Karpas-422 (cell line): ENCODE measurements at regions not wholly inside any gene's neighbourhood (a gene's known extent, or its start where the extent isn't known, plus 50 kb on each side); places are given as distances from the start of the nearest gene placed in this dataset.
A peak's percentile ranks its signal among the peaks of the same experiment; 100 is the strongest.

Experiments
- DNase-seq: peaks from one replicate; pipeline ENCODE4 v3.0.0-alpha.2; 2015
- H2AFZ ChIP-seq: fragments of 200-600 bp; sonication (generic); 2 replicates; pipeline ENCODE4 v1.6.1; 2014; ENCODE audit warnings: antibody characterized with exemption, low read length, mixed read lengths
- H3K27ac ChIP-seq: fragments of 200-600 bp; sonication (generic); 2 replicates; pipeline ENCODE4 v1.5.1; 2014; ENCODE audit warnings: mild to moderate bottlenecking, low read length, moderate library complexity
- H3K27me3 ChIP-seq: fragments of 200-600 bp; sonication (generic); 2 replicates; pipeline ENCODE4 v1.6.1; 2014; ENCODE audit warnings: low read length, mixed read lengths
- H3K36me3 ChIP-seq: fragments of 200-600 bp; sonication (generic); 2 replicates; pipeline ENCODE4 v1.6.1; 2014; ENCODE audit warnings: low read length, mixed read lengths; ENCODE audit not compliant: insufficient read depth
- H3K4me1 ChIP-seq: fragments of 200-600 bp; sonication (generic); 2 replicates; pipeline ENCODE4 v1.6.1; 2014; ENCODE audit warnings: mild to moderate bottlenecking, low read length, mixed read lengths
- H3K4me2 ChIP-seq: fragments of 200-600 bp; sonication (generic); 2 replicates; pipeline ENCODE4 v1.6.1; 2014; ENCODE audit warnings: low read length, low read depth, mild to moderate bottlenecking; ENCODE audit not compliant: poor library complexity, severe bottlenecking
- H3K4me3 ChIP-seq: fragments of 200-600 bp; sonication (generic); 2 replicates; pipeline ENCODE4 v1.5.1; 2014; ENCODE audit warnings: mild to moderate bottlenecking, antibody characterized with exemption, low read length, mixed read lengths
- H3K79me2 ChIP-seq: fragments of 200-600 bp; sonication (generic); 2 replicates; pipeline ENCODE4 v1.6.1; 2014; ENCODE audit warnings: mild to moderate bottlenecking, low read length, mixed read lengths
- H3K9ac ChIP-seq: fragments of 200-600 bp; sonication (generic); 2 replicates; pipeline ENCODE4 v1.6.0; 2014; ENCODE audit warnings: low read length
- H3K9me2 ChIP-seq: fragments of 200-600 bp; sonication (generic), shearing (Covaris generic); replicated peaks from 2 replicates; pipeline ENCODE4 v1.6.0; 2014; ENCODE audit warnings: mild to moderate bottlenecking, low read length, moderate library complexity; ENCODE audit not compliant: insufficient read depth
- H3K9me3 ChIP-seq: fragments of 300-700, 200-600 bp; sonication (generic); 2 replicates; pipeline ENCODE4 v1.6.1; 2014; ENCODE audit warnings: low read length, mixed read lengths
- H4K20me1 ChIP-seq: fragments of 200-600 bp; sonication (generic); 2 replicates; pipeline ENCODE4 v1.6.1; 2014; ENCODE audit warnings: mild to moderate bottlenecking, antibody characterized with exemption, low read length, low read depth; ENCODE audit not compliant: insufficient read depth

DNA sequence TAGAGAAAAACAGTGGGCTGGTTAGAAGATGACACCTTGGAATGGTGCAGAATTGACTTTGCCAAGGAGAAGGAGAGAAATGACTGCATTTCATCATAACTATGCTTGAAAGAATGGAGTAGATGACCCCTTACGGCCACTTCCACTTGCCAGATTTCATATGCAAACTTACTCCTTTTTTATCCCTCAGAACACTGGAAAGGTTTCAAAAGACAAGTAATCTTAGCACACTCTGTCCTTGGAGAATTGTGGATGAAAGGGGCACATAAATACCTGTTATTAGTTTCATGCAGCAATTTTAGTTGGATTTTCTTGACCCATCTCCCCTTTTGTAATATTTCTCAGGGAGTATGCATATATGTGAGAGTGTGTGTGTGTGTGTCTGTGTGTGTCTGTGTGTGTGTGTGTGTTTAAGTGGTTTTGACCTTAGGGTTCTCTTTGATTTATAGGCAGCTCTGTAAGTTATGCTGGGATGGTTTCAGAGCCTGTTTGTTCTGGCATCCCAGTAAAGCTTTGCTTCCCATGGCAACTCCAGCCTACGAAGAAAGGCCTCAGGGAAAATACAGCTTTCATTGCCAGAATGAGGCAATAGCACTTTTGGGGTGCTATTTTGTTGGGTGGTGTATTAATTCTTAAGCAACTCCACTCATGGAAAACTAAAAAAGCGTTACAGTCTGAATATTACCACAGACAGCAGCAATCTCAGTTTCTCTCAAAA lies 122.2 kb upstream of the TP63 start:
- Histone ChIP-seq H3K79me2 (no peaks in the 10 kb centered on the region), H3K4me3 (no peak overlapping the region), H3K9me2 (no peaks in the 10 kb centered on the region; the same call in 1 of the 2 replicates), H3K9ac (no peak overlapping the region), H3K4me2 (no peak overlapping the region), H3K9me3 (no peaks in the 10 kb centered on the region), H3K36me3 (no peaks in the 10 kb centered on the region), H4K20me1 (no peaks in the 10 kb centered on the region), H3K4me1 (no peaks in the 10 kb centered on the region), H3K27me3 (no peaks in the 10 kb centered on the region), H2AFZ (no peak overlapping the region), H3K27ac (no peak overlapping the region)
- no peak for DNase-seq

DNA sequence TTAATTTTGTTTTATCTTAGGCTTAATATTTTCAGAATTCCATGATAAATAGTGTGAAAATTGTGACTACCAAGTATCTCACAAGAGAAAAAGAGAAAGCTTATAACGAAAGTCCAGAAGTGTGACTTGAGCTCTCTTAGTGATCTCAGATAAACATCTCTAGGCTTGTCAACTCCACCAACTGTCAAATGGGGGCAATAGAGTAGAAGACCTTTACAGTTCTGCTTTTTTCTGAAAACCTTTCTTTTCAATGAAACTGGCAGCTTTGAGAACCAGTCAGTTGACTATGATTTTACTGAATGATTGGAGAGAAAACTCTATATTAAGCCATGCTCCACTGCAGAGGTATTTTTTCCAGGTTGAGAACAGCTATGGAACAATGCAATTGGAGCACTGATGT lies 119.2 kb upstream of the TP63 start:
- H3K4me3 ChIP-seq: no peak overlapping the region
- no peaks in the 10 kb centered on the region for H4K20me1 ChIP-seq
- no peak overlapping the region for H3K27ac ChIP-seq
- H3K4me2 ChIP-seq: no peak overlapping the region
- H3K9me2 ChIP-seq: no peaks in the 10 kb centered on the region; the same call in 1 of the 2 replicates
- H3K79me2 ChIP-seq: no peaks in the 10 kb centered on the region
- no peak overlapping the region for H3K9ac ChIP-seq
- no peak overlapping the region for H2AFZ ChIP-seq
- no peaks in the 10 kb centered on the region for H3K4me1 ChIP-seq
- H3K9me3 ChIP-seq: peaks cover 2% of the 10 kb centered on the region; the same call in 1 of the 2 replicates
- no peaks in the 10 kb centered on the region for H3K36me3 ChIP-seq
- H3K27me3 ChIP-seq: no peaks in the 10 kb centered on the region
- DNase-seq: peak; percentile 47

DNA sequence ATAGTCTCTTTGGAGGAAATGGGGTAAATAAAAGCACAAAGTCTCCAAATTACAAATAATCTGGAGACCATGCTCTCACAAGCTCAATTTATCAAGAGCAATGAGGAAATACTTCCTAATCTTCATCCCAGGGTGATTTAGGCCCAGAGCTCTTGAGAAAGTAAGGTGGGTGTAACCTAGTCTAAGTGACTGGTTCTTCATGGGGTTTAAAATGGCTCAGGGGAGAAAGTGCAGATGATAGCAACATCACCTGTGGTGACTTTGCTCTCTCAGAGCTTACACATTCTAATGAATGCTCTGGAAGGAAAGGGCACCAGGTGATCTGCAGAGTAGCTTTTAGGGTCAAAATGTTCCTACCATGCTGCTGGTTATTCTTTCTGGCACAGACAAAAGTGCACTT lies 118.4 kb upstream of the TP63 start:
- Histone ChIP-seq H3K27ac (no peak overlapping the region), H3K27me3 (no peaks in the 10 kb centered on the region), H3K4me1 (no peaks in the 10 kb centered on the region), H3K9me2 (no peaks in the 10 kb centered on the region; the same call in 1 of the 2 replicates), H4K20me1 (no peaks in the 10 kb centered on the region), H3K9me3 (peaks cover 4% of the 10 kb centered on the region; the same call in 1 of the 2 replicates), H2AFZ (no peak overlapping the region), H3K9ac (no peak overlapping the region), H3K79me2 (no peaks in the 10 kb centered on the region), H3K36me3 (no peaks in the 10 kb centered on the region), H3K4me2 (no peak overlapping the region), H3K4me3 (no peak overlapping the region)
- no peak for DNase-seq

DNA sequence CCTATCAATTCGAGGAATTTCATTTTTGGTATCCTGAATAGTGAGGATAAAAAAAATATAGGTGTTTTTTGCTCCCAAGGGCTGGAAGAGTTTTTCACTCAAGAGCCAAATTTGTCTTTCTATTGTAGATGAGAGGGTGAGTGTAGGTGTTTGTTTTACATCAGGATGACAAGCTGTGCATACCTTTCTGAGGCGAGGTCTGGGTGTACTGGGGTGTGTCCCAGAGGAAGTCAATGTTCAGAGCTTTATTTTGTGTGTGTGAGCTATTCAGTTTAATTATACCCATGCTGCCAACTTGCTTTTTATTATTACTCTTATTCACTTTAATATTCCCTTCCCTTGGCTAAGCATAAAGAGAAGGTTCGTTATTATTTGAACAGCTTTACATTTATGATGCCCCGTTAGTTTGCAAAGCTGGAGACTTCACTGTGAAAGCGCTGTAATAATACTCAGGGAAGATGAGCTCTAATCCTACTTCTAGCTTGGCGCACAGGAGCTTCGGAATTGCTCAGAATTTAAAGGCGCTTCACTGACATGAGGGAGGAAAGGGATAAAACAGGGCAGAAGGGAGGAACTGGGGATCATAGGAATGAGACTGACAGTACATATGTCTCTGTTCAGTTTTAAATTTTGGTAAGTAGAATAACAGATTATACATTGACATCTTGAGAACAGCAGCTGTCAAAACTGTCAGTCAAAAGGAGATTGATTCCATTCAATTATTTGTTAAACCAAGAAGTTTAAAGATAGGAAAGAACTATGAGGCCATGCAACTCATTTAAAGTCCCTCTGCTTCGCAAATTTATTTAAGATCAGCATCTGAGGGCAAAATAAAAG lies 117.7 kb upstream of the TP63 start:
- Histone ChIP-seq H3K4me2 (no peak overlapping the region), H3K9ac (no peak overlapping the region)
- no peak for DNase-seq

DNA sequence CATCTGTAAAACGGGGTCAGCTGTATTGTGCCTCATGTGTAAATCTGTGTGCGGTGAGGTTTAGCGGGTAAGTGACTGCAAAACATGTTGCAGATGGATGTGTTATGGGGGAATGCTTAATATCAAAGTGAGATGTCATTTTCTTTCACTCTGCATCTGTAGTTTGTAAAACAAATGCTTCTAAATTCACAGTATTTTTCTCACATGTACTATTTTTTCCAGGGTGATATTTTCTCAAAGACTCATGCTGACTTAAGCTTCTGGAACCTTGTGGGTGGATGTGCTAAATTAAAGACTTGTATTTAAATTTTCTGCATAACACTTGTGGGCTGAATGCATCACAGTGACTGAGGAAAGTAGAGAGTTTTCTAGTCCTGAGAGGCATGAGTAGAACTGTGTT lies 115.2 kb upstream of the TP63 start:
- Histone ChIP-seq H3K4me1 (no peaks in the 10 kb centered on the region), H3K9ac (no peak overlapping the region), H2AFZ (no peak overlapping the region), H3K36me3 (no peaks in the 10 kb centered on the region), H3K9me2 (no peaks in the 10 kb centered on the region), H3K4me2 (no peak overlapping the region), H3K79me2 (no peaks in the 10 kb centered on the region), H3K9me3 (peaks cover 17% of the 10 kb centered on the region), H3K27ac (no peak overlapping the region), H4K20me1 (no peaks in the 10 kb centered on the region), H3K4me3 (no peak overlapping the region), H3K27me3 (no peaks in the 10 kb centered on the region)
- DNase-seq: no peak

More for the DNA sequence above, 117.7 kb upstream of the TP63 start:
- Histone ChIP-seq H3K9me3 (peaks cover 11% of the 10 kb centered on the region), H3K36me3 (no peaks in the 10 kb centered on the region), H3K27ac (no peak overlapping the region), H4K20me1 (no peaks in the 10 kb centered on the region), H3K4me1 (no peaks in the 10 kb centered on the region), H3K79me2 (no peaks in the 10 kb centered on the region), H3K27me3 (no peaks in the 10 kb centered on the region), H3K9me2 (no peaks in the 10 kb centered on the region; the same call in 1 of the 2 replicates), H2AFZ (no peak overlapping the region), H3K4me3 (no peak overlapping the region)

DNA sequence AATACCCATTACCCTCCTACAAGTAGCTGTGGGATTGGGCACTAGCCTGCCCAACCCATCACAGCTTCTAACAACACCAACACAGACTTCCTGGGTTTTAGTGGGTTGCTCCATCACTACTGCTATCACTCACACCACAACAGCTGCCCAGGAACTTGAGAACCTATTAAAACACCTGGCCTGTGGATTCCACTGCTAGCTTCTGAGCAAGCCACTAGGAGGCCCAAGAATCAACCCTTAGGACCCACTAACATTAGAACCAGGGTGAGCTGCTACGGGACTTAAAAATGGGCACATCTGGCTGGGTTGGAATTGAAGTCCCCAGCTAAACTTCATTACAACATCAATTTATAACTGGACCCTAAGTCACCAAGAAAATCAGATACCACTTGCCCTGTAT lies 113.2 kb upstream of the TP63 start:
- Histone ChIP-seq H2AFZ (no peak overlapping the region), H3K79me2 (no peaks in the 10 kb centered on the region), H3K4me3 (no peak overlapping the region), H3K4me1 (no peaks in the 10 kb centered on the region), H3K27me3 (no peaks in the 10 kb centered on the region), H3K4me2 (no peak overlapping the region), H3K9ac (no peak overlapping the region), H3K9me3 (peaks cover 17% of the 10 kb centered on the region), H4K20me1 (no peaks in the 10 kb centered on the region), H3K27ac (no peak overlapping the region), H3K9me2 (no peaks in the 10 kb centered on the region), H3K36me3 (no peaks in the 10 kb centered on the region)
- DNase-seq: no peak

DNA sequence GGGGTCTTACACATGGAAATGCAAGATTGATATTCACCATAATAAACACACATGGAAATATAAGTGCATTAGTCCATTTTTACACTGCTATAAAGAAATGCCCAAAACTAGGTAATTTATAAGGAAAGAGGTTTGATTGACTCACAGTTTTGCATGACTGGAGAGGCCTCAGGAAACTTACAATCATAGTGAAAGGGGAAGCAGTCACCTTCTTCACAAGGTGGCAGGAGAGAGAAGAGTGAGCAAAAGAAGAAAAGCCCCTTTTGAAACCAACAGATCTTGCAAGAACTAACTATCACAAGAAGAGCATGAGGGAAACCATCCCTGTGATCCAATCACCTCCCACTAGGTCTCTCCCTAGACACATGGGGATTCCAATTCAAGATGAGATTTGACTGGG lies 111.7 kb upstream of the TP63 start:
- Histone ChIP-seq H3K4me1 (no peaks in the 10 kb centered on the region), H3K4me3 (no peak overlapping the region), H3K27me3 (no peaks in the 10 kb centered on the region), H3K36me3 (no peaks in the 10 kb centered on the region), H2AFZ (no peak overlapping the region), H4K20me1 (no peaks in the 10 kb centered on the region), H3K27ac (no peak overlapping the region), H3K9ac (no peak overlapping the region), H3K4me2 (no peak overlapping the region), H3K9me3 (peaks cover 17% of the 10 kb centered on the region), H3K9me2 (no peaks in the 10 kb centered on the region), H3K79me2 (no peaks in the 10 kb centered on the region)
- DNase-seq: no peak

DNA sequence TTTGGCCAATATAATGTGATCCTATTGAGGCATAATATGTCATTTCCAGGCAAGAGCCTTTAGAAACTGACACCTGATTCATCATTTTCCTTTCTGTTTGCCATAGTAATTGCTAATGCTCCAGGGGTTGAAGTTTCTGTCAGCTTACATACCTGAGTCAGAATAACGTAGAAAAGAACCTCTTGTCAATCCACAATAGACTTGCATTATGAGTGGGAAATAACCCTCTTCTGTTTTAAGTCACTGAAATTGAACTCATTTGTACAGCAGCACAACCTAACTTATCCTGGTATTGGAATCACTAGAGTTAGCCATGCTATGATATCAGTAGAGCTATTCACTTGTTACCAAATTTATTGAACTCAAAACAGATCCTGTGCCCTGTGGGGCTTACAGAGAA lies 101.7 kb upstream of the TP63 start:
- H3K27ac ChIP-seq: no peak overlapping the region
- no peak overlapping the region for H2AFZ ChIP-seq
- H3K4me3 ChIP-seq: no peak overlapping the region
- H3K9me3 ChIP-seq: no peaks in the 10 kb centered on the region
- no peak overlapping the region for H3K4me2 ChIP-seq
- 0 out of 2 replicates have a peak, but pooled peaks cover 3% of the 10 kb centered on the region for H3K9me2 ChIP-seq
- DNase-seq: no peak
- no peaks in the 10 kb centered on the region for H3K4me1 ChIP-seq
- no peaks in the 10 kb centered on the region for H3K79me2 ChIP-seq
- no peaks in the 10 kb centered on the region for H3K27me3 ChIP-seq
- H3K9ac ChIP-seq: no peak overlapping the region
- H3K36me3 ChIP-seq: no peaks in the 10 kb centered on the region
- H4K20me1 ChIP-seq: no peaks in the 10 kb centered on the region
